ENCODE measurements at regions not wholly inside any gene's neighbourhood (a gene's known extent, or its start where the extent isn't known, plus 50 kb on each side); places are given as distances from the start of the nearest gene placed in this dataset. TPM values are rescaled to one million over a fixed set of nuclear protein-coding genes. Genes with fewer than 3 reads are reported as not detected.

DNA sequence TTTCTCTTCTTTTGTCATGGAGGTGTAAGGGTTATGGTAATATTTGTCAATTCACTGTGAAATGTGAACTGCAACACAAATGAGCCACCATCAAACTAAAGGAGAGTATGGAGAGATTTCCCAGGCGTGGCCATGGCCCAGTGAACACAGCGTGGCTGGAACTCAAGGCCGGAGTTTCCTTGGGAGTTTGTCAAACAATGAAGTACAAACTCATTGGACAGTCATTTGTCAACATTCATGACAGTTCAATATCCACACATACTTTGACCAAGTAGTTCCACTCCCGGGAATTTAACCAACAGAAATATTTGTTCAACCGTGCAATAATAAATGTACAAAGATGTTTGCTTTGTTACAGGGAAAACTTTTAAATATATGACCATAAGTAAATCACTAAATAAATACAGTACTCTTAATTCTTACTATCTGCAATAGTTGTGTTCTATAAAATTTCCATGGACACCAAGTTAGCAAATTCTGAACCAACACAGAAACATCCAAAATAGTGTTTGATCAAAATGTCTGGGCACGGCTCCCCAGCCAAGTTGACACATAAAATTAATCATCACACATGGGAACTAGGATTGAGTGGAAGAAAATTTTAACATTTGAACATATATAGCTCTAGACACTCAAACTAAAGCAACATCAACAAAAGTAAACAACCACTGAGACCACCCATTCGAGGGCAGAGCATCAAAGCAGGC lies 87.1 kb downstream of the DIRAS2 start:
- TF ChIP-seq, protein P1, sequence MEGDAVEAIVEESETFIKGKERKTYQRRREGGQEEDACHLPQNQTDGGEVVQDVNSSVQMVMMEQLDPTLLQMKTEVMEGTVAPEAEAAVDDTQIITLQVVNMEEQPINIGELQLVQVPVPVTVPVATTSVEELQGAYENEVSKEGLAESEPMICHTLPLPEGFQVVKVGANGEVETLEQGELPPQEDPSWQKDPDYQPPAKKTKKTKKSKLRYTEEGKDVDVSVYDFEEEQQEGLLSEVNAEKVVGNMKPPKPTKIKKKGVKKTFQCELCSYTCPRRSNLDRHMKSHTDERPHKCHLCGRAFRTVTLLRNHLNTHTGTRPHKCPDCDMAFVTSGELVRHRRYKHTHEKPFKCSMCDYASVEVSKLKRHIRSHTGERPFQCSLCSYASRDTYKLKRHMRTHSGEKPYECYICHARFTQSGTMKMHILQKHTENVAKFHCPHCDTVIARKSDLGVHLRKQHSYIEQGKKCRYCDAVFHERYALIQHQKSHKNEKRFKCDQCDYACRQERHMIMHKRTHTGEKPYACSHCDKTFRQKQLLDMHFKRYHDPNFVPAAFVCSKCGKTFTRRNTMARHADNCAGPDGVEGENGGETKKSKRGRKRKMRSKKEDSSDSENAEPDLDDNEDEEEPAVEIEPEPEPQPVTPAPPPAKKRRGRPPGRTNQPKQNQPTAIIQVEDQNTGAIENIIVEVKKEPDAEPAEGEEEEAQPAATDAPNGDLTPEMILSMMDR (IDR thresholded peaks at IDR 0.05): no peak
- Mint-ChIP-seq H3K27me3 (peaks cover 4% of the 10 kb centered on the region), H3K36me3 (ENCODE audit: low read depth) (no peaks in the 10 kb centered on the region), H3K27ac (no peak overlapping the region), H3K4me1 (ENCODE audit: low read depth) (no peaks in the 10 kb centered on the region), H3K4me3 (no peak overlapping the region), H3K9me3 (no peaks in the 10 kb centered on the region)
- ATAC-seq: no peak
- no peak for DNase-seq
- intact Hi-C loops (cut with micrococcal nuclease): no loop called here
- POLR2A ChIA-PET: no interaction called here
- CTCF ChIA-PET: no interaction called here

DNA sequence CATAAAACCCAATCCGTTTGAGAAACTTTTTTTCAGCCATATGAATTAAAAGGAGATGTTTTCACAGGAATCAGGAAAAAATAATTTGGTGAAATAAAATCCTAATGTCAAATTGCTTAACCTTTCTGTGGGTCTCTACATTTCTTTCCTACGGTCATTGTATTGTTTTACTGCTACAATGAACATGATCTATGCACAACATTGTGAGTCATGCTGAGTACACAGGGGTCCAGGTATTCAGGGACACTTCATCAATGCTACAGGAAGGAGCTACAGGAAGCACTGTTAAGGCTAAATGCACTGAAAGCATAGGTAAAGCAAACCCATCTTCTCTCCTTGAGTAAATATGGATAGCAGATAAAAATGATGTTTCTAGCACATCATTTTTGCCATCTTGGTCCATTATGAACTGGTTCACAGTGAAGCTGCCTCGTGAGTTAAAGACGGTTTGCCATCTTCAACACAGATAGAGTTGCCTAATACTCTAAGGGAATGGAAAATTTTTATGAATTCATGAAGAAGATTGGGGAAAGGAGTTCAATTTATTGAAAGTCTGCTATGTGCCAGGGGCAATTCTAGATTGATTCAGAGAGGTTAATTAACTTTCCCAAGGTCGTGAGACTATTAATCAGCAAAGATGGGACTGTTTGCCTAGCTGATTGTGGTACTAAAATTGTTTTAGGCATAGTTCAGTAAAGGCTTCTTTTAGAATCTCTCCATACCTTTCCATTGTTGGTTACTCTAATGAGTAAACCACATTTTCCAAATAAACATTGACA lies 85.5 kb downstream of the DIRAS2 start:
- H3K36me3 Mint-ChIP-seq (ENCODE audit: low read depth): no peaks in the 10 kb centered on the region
- H3K27me3 Mint-ChIP-seq: peaks cover 4% of the 10 kb centered on the region
- H3K4me3 Mint-ChIP-seq: no peak overlapping the region
- ATAC-seq (no peak), DNase-seq (no peak)
- ChIA-PET POLR2A (interaction anchor here (0.7 kb wide), 1 partner anchor 96 kb away, joined by 3 read pairs; no protein-coding TSS in a partner anchor), CTCF (no interaction called here)
- H3K9me3 Mint-ChIP-seq: no peaks in the 10 kb centered on the region
- no peak overlapping the region for H3K27ac Mint-ChIP-seq
- H3K4me1 Mint-ChIP-seq (ENCODE audit: low read depth): no peaks in the 10 kb centered on the region
- TF ChIP-seq, protein P1 (IDR thresholded peaks at IDR 0.05): no peak
- intact Hi-C loops (cut with micrococcal nuclease): no loop called here

DNA sequence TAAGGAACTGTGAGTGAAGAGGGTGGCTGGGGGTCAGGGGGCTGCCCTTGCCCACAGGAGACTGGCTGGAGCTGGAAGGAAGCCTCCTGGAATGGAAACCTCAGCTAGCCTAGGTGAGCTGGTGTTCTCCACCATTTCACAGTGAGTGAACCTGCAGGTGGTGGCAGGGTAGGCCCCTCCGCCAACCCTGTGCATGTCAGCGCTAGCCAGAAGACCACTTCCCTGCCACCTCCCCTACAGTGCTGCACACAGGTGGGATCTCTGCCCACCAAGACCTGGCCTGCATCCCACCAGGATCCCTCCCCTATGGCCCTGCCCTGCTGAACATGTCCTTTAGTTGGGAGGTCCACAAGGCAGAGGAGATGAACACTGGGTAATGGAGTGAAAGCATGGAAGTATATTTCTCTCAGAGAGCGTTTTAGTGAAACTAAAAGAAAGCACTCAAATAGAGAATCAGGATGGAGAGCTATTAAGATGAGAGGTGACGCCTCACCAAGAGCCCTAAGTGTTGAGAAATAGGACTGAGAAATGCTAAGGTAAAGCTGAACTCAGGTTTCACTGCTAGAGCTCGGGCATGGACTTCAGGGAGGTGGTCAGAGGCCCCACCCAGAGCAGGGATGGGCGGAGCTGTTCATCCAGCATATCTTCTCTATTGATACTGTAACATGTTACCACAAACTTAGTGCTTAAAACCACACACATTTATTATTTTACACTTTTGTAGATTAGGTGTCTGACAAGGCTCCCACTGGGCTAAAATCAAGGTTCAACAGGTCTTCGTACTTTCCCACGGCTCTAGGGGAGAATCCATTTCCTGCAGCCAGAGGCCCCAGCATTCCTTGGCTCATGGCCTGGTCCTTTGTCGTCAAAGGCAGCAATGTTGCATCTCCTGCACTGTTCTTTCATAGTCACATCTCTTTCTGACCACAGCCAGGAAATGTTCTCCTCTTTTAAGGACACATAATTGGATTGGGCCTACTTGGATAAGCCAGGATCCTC lies 83.2 kb downstream of the DIRAS2 start:
- no peak for DNase-seq
- intact Hi-C loops (cut with micrococcal nuclease): no loop called here
- CTCF ChIA-PET: no interaction called here

More for the DNA sequence above, 83.2 kb downstream of the DIRAS2 start:
- H3K9me3 Mint-ChIP-seq: no peaks in the 10 kb centered on the region
- peaks cover 4% of the 10 kb centered on the region for H3K27me3 Mint-ChIP-seq
- no peak overlapping the region for H3K4me3 Mint-ChIP-seq
- ATAC-seq: no peak
- POLR2A ChIA-PET: no interaction called here
- no peak overlapping the region for H3K27ac Mint-ChIP-seq
- H3K4me1 Mint-ChIP-seq (ENCODE audit: low read depth): no peaks in the 10 kb centered on the region
- TF ChIP-seq, protein P1 (IDR thresholded peaks at IDR 0.05): no peak
- no peaks in the 10 kb centered on the region for H3K36me3 Mint-ChIP-seq (ENCODE audit: low read depth)

Small RNAs in the stretch of these regions (microRNA-seq; reads per million reads assigned to microRNA genes)
- not detected for gene MIR4290 (ENCODE audit: borderline microRNAs expressed, borderline replicate concordance)

Measured in activated CD8-positive, alpha-beta T cell treated with anti-CD3 and anti-CD28 coated beads for 36 hours (primary cell).